NCI-H2171 treated with DMSO at 0.1 percent for 48 hours (cell line): ENCODE measurements at regions not wholly inside any gene's neighbourhood (a gene's known extent, or its start where the extent isn't known, plus 50 kb on each side); places are given as distances from the start of the nearest gene placed in this dataset.
"Not testable (repeated sequence)": the region's sequence is repeated elsewhere in the genome, so short reads cannot be mapped to it uniquely, and the experiment has no call there.

Source experiments
- DNase-seq: peaks from one replicate; lab custom pipeline; 2025; lab: John Stamatoyannopoulos, UW

DNA sequence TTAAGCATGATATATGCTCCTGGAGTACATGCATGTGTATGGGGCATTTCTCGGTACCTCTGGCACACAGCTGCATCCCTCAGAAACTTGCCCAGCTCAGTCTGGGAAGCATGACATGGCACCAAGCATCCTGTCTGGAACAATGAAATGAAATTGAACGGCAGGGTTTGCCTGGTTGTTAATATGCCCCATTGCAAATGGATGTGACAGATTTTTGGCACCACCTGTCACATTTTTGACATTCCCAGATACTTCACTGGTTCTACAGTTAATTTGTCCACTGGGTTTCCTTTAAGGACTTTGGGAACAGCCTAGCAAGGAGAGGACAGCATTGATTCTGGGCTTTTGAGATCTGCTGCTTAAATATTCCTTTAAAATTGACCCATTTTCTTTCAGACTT lies 305.8 kb downstream of the TSN start:
- no peak for DNase-seq

DNA sequence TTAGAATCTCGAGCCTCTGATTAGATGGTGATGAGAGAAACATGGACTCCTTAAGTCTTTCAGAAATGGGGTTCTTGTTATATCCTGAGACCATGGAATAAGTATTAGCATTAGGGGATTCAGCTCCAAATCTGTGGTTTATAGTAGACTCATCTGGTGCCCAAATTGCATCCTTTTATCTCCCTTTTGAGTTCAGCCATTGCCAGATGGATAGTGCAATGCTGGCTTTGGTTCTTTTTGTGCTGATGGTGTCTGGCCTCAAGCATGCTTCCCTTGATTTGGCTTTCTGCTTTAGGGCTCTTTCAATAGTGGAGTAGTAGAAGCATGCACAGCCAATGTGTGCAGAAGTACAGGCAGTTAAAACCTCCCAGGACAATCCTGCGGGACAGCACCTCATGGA lies 306.4 kb downstream of the TSN start:
- no peak for DNase-seq

DNA sequence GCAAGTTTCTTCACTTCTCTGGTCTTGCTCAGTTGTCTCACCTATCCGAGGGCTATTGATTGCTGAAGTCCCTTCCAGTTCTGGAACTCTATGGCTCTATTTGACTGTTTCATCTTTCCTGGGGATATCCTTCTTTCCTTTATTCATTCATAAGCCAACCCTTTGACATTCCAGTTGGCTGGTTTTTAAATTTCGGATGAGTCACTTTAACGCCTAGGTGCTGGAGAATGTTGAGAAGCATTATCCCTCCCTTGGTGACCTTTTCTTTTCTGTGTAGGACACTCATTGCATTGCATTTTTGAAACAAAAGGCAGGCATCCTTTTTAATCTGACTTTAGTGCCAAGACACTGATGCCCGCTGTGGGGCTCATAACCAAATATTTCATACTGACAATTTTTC lies 307.1 kb downstream of the TSN start:
- DNase-seq = no peak

DNA sequence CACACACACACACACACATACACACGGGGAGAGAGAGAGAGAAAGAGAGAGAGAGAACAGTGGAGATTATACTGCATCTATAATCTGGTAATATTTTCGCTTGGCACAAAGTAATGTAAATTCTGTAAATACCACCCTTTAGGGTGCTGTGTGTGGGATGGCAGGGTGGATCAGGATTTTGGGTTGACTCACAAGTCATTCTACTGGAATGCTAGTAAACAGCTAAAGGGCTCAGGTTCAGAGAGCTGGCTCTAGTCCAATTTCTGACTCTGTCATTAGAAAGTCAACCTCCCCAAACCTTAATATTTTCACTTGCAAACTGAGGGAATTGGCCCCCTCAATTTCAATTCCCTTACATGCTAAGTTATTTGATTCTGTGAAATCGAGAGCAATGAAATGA lies 308.3 kb downstream of the TSN start:
- no peak for DNase-seq

DNA sequence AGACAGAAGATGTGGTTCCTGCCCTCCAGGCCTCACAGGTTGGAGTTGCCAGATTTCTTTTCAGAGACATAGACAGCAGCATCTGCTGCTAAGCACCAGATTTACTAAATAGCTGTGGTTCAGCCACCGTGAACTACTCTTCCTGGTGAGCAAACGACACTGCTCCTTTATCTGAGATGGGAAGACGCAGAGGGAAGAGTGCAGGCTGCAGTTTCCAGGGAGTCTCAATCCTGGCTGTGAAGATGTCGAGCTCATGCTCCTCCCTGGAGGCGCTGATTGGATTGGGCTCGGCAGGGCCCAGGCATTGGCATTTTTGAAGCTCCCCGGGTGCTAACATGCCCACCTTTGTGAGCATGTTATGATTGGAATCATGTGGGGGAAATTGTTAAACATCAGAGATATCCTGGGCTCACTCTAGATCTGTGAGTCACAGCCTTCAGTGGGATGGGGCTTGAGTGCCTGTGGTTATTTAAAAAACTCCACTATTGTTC lies 314.8 kb downstream of the TSN start:
- DNase-seq = no peak

DNA sequence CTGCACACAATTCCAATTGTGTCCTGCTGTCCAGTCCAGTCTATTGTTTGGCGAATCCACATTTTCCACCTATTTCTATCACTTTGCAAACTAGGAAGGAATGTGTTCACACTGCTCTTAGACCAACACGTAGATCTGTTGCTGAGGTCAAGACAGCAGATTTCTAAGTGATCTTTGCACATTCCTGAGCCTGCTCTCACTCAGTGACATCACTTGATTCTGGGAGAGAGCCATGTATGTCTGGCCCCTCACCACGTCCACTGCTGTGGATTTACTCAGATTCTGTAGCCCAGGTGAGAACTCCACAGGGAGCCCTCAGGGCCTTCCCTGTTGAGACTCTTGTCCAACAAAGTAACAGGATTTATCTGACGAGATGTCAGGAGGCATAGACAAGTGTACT lies 317.2 kb downstream of the TSN start:
- no peak for DNase-seq

DNA sequence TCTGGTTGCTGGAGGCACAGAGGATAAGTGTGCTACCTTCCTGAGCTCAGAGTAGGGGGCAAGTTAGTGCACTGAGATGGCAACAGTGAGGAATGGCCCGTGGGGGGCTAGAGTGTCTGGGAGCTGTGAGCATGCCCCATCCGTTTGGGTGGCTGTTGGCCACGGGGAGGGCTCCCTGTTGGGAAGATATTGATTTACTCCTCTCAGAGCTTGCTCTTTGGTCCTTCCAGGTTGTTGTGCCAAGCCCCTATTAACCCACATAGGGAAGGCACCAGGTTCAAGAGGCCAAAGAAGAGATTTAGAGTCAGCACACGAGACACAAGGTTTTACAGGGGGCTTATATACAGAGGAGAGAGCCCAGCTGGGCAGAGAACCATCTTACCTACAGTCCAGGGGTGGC lies 318.8 kb downstream of the TSN start:
- DNase-seq = no peak

DNA sequence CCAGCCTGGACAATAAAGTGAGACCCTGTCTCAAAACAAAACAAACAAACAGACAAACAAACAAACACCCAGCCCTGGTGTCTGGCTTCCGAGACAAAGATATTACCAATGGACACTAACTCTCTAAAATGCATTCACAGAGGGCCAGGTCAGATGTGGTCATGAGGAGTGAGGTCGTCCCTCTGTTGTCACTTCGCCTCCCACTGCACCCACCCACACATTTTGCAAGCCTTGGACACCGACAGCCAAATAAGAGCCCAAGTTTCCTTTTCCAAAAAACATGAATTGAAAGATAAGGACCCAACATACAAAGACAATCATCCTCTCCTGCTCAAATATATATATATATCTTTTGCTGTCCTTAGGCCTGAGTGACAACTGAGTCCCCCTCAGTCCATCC lies 319.9 kb downstream of the TSN start:
- no peak for DNase-seq

DNA sequence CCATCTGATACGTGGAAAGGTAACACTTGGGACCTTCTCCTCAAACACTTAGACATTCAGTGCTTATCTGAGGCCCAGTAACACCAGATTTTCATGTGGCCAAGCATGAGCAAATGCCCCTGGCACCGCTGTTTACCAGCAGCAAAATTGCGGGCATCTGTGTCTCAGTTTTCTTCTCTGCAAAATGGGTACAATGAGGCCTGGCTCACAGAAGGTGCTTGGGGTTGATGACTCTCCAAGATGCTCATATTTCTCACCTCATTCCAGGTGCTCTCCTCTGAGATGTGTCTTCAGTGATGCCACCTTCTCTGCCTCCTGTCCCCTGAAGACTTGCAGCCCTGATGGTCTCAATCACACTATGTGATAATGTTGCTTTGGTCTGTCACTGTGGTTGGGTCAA lies 321.7 kb downstream of the TSN start:
- no peak for DNase-seq

DNA sequence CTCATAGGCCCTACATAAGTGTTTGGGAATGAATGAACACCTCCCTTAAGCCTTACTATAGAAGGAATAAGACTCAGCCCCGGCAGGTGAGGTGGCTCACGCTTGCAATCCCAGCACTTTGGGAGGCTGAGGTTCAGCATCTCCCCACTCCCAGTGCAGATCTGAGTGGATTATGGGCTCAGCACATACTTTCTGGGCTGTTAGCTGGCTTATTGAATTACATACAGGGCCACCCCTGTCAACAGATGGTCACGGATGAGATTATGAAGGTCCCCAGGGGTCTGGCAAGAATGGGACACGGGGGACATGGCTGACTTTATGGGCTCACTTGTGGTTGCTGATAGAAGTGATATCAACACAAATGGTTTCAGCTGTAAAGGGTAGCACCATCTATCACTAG lies 322.3 kb downstream of the TSN start:
- DNase-seq = peak; percentile 16

DNA sequence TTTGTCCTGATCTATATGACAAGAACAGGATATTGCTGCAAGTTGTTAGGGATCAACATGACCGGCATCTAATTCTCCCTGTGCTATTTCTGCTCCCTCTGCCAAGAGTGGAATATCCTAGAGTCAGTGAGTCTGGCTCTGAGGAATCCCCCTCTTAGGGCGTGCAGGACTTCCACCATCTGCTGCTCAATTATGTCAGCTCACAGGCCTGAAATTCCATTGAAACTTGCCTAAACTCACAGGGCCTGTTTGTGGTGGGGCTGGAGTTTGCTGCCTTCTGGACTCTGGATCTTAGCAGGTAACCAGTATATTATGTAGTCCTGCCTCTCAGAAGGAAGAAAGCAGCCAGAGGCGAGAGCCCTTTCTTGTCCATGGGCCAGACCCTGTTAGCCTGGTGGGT lies 323.0 kb downstream of the TSN start:
- peak; percentile 46 for DNase-seq

DNA sequence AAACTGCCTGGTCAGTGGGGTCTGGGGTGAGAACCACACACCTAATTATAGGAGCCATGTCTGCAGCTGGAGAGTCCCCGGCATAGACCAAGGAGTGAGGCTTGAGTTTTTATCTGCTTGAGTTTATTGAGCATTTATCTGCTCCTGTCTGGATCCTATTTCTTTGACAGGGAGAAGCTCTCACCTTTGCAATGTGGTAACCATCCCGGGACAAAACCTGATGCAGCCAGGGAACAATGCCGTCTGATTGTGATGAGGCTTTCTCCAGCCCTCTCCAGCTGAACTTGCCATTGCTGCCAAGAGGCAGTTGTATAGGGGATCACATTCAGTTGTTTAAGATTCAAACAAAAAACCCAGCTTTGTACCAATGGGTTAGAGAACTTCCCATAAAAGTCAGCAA lies 324.4 kb downstream of the TSN start:
- DNase-seq = no peak

DNA sequence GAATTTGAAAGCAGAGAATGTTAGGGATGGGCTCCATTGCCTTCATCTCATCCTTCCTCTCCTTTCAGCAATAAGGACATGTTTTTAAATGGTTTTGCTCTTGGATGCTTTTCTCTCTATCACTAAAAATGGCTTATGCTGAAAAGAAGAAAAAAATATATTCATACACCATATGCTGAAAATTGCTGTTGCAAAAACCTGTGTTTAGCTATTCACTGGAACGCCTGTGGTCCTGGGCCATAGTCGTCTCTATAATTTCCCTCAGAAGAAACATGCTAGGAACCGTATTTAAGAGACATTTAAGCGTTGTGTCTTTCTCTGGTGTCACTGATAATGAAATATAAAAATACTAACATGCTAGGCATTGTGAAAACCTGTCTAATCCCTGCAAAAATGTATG lies 324.9 kb downstream of the TSN start:
- no peak for DNase-seq

DNA sequence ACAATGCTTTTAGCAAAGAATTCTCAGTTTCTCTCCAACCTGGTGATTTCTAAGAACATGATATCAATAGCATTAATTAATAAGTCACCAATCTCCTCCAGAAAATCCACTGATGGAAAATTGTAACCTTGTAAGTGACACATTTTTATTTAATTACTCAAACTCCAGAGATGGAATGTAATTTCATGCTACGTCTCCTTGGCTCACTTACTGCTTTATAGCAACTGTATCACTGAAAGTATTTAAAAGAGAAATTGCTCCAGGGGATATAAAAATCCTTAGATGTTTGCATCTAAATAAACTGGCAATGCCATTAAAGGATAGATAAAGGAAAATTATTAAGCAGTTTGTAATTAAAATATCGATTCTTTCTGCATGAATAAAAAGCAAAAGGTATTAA lies 325.4 kb downstream of the TSN start:
- DNase-seq = no peak

DNA sequence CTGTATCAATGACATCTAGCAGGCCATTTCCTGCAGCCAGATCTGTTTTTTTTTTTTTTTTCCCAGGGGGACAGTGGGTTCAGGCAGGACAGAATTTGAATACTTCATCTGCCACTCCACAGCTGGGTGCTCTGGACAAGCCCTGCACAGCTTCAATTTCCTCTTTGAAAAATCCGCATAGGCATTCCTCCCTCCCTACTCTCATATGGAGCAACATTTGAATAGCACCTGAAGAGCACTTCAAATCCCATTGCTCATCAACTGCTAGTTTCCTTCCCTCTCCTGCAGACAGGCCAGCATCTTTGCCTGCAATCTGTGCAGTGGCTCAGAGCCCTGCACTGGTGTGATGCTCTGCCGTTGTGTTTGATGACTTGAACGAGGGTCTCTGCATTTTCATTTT lies 326.3 kb downstream of the TSN start:
- DNase-seq = no peak

DNA sequence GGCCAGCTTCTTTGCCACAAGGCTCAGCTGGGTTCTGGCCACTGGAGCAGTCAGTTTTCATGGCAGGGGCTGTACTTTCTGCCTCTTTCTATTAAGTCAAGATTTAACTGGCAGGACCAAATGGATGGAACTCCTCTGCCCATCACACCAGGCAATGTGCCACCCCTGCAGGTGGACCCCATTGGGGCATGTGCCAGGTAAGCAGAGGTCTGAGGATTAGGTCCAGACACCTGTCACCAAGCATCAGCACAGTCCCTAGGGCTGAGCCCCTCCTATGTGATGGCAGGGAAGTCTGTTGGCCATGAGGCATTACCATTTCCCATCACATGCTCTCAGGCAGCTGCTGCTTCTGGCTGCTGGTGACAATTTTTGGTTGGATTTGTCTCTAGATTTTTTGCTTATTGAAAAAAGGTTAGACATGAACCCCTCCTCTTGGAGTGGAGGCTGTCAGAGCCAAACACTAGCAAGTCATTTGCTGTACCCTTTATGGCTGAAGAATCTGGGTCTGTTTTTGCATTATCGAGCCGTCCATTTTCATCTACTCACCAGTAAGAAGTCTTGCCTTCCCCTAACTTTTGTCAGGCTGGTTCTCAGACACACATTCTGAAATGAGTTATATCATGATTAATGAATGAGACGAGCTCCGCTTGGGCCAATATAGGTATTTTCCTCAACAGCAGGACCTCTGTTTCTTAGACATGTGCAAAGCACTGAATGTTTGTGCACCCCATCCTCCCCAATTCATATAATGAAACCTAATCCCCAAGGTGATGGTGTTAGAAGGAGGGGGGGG lies 328.0 kb downstream of the TSN start:
- DNase-seq = no peak

DNA sequence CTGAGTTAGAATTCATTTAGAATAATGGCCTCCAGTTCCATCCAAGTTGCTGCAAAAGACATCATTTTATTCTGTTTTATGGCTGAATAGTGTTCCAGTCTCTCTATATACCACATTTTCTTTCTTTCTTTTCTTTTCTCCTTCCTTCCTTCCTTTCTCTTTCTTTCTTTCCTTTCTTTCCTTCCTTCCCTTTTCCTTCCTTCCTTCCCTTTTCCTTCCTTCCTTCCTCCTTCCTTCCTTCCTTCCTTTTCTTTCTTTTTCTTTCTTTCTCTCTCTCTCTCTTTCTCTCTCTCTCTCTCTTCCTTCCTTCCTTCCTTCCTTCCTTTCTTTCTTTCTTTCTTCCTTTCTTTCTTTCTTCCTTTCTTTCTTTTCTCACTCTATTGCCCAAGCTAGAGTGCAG lies 330.2 kb downstream of the TSN start:
- DNase-seq = not testable (repeated sequence)

DNA sequence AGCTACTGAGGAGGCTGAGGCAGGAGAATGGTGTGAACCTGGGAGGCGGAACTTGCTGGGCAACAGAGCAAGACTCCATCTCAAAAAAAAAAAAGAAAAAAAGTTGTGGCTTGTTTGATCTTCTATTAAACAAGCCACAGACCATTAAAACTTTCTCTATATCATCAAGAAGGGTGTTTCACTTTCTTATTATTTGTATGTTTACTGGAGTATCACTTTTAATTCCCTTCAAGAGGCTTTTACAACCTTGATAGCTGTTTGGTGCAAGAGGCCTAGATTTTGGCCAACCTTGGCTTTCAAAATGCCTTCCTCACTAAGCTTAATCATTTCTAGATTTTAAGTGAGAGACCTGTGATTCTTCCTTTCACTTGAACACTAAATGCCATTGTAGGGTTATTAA lies 339.1 kb downstream of the TSN start:
- DNase-seq = no peak

DNA sequence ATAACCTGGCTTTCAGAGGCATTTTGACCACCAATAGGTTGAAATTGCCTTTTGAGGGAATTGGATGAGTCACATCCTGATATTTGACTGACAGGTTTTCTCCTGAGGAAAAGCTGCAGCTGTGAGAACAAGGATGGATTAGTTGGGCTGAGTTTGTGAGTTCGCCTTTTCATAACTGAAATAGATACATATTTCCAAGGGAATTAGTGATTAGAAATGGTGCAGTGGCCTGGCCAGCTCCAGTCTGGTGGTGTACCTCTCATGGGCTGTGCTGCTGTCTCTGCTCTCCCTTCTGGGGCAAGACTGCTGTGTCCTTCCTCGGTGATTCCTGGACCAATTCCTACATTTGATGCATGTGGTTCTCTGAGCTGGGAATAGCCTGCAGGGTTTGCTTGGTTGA lies 341.3 kb downstream of the TSN start:
- no peak for DNase-seq

DNA sequence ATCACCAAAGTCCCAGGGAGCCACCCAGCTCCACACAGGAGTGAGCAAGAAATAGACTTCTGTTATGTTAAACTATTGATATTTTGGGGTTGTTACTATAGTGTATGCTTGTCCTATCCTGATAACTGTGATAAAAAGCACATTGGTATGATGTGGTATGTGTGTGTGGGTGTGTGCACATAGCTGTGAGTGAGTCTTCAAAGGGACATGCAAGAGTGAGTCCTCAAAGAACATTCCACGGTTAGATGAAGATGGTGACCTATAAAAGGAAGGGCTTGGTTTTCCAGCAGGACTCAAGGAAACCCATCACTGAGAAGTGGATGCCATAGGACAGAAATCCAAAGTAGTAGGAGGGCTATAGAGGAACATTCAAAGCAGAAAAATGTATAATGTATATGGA lies 342.9 kb downstream of the TSN start:
- no peak for DNase-seq

DNA sequence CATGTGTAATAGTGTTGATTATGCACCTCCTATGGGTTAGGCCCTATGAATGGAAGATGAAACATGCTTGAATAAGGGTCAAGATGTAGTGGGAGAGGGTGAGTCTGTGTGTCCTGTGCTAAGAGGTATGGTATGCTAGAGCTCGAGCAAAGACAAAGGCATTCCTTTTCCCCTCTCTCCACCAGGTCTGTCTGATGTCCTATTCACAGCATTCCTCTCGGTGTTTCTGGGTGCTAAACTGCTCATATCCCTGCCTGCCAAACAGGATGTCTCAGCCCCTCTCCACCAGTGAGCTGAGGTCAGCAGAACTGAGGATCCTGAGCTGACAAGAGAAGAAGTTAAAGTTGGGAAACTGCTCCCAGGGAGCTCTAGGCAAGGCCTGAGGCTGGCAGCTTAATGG lies 344.9 kb downstream of the TSN start:
- DNase-seq = no peak

DNA sequence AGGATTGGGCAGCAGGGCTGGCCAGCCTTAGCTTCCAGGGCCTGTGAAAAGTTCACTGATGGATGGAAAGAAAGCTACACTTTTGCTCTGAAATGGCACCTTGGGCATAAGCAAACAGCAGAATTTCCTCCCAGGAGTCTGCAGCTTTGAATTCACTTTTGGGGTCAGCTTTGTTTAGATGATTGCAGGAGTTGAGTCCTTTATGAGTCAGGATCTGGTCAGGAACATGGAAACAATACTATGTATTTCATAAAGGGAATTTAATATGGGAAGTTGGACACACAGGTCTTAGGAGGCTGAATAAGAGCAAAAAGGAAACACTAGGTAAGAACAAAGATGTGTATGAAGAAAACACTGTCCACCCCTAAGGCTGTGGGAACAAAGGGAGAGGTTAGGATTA lies 345.3 kb downstream of the TSN start:
- no peak for DNase-seq

DNA sequence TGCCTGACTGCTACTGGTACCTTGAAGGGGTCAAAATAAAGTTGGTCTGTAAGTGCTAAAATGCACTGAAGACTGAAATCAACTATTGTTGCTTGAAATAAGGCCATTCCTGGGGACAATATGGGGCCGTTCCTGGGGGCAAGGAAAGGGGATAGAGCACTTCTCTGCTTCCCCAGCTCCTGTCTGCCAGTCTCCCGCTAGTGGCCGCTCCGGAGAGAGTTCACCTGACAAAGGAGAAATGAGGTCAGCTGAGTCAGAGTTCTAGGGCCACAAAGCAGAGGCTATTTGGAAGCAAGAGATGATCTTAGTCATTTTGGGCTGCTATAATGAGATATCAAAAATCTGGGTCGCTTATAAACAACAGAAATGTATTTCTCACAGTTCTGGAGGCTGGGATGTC lies 345.9 kb downstream of the TSN start:
- no peak for DNase-seq

DNA sequence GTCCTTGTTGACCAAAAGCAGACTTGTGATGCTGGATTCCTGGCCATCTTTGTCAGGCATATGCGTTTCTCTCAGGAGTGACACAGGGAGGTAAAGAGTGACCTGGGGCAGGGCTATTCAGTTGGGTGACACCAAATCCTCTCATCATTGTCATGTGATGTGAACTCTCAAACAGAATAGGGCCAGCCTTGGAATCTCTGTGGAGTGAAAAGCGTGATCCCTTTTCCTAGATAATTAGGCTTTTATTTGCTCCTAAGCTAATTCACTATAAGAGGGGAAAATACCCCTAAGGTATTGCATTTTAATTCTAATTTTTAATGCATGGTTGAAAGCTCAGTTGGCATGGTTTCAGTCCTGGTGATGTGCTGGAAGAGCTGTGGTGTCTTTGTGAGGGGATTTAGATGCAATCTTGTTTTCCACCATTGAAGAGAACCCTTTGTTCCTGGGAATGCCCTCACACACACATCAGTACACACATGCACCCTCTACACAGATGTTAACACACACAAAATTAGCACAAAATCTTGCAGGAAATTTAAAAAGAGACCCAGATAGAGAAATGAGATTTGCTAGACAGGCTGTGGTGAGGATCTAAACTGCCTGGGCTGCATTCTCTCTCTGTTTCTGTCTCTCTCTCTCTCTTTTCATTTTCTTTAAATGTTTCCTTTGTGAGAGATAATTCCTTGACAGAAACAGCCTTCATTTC lies 349.9 kb downstream of the TSN start:
- DNase-seq = no peak
